ENCODE measurements at regions not wholly inside any gene's neighbourhood (a gene's known extent, or its start where the extent isn't known, plus 50 kb on each side); places are given as distances from the start of the nearest gene placed in this dataset.

- Histone ChIP-seq H3K4me1 (ENCODE audit: control insufficient read depth, insufficient read depth, low read length) (no peaks in the 10 kb centered on the region), H3K4me3 (ENCODE audit: low read depth, low read length) (no peak overlapping the region), H3K36me3 (ENCODE audit: control insufficient read depth in 2 of 2, insufficient read depth in 1 of 2, low read length in 2 of 2) (no peaks in the 10 kb centered on the region), H3K9me3 (ENCODE audit: control insufficient read depth, insufficient read depth, low read depth, low read length) (no peaks in the 10 kb centered on the region), H3K27ac (ENCODE audit: extremely low read depth, low read depth, low read length) (no peak overlapping the region)
- ChIA-PET POLR2A (no interaction called here), CTCF (no interaction called here)
- TF ChIP-seq PATZ1 (tag by site-specific recombination; IDR thresholded peaks at IDR 0.05) (no peak), ZNF549 (tag by site-specific recombination; IDR thresholded peaks at IDR 0.05) (no peak), MYNN (tag by site-specific recombination; IDR thresholded peaks at IDR 0.05; ENCODE audit: borderline replicate concordance) (no peak), ZNF701 (tag by site-specific recombination; IDR thresholded peaks at IDR 0.05) (no peak), KLF10 (tag by site-specific recombination; IDR thresholded peaks at IDR 0.05) (no peak), ZNF514 (tag by site-specific recombination; IDR thresholded peaks at IDR 0.05) (no peak), ZNF404 (tag by site-specific recombination; IDR thresholded peaks at IDR 0.05) (no peak), ZNF138 (tag by site-specific recombination; IDR thresholded peaks at IDR 0.05; ENCODE audit: borderline replicate concordance) (no peak), ZNF416 (tag by site-specific recombination; IDR thresholded peaks at IDR 0.05) (no peak), ZNF530 (tag by site-specific recombination; IDR thresholded peaks at IDR 0.05; ENCODE audit: low read depth) (no peak), ZNF37A (tag by site-specific recombination; IDR thresholded peaks at IDR 0.05) (no peak), ZNF19 (tag by site-specific recombination; IDR thresholded peaks at IDR 0.05; ENCODE audit: low read depth) (no peak), ZFHX2 (tag by site-specific recombination; conservative IDR thresholded peaks at IDR 0.05) (no peak), ZNF830 (tag by site-specific recombination; IDR thresholded peaks at IDR 0.05; ENCODE audit: low read depth) (no peak), ZNF335 (tag by site-specific recombination; conservative IDR thresholded peaks at IDR 0.05) (no peak)
- TF ChIP-seq, protein P1, sequence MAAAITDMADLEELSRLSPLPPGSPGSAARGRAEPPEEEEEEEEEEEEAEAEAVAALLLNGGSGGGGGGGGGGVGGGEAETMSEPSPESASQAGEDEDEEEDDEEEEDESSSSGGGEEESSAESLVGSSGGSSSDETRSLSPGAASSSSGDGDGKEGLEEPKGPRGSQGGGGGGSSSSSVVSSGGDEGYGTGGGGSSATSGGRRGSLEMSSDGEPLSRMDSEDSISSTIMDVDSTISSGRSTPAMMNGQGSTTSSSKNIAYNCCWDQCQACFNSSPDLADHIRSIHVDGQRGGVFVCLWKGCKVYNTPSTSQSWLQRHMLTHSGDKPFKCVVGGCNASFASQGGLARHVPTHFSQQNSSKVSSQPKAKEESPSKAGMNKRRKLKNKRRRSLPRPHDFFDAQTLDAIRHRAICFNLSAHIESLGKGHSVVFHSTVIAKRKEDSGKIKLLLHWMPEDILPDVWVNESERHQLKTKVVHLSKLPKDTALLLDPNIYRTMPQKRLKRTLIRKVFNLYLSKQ (tag by site-specific recombination; IDR thresholded peaks at IDR 0.05; ENCODE audit: borderline replicate concordance): no peak
- TF ChIP-seq, protein P2, sequence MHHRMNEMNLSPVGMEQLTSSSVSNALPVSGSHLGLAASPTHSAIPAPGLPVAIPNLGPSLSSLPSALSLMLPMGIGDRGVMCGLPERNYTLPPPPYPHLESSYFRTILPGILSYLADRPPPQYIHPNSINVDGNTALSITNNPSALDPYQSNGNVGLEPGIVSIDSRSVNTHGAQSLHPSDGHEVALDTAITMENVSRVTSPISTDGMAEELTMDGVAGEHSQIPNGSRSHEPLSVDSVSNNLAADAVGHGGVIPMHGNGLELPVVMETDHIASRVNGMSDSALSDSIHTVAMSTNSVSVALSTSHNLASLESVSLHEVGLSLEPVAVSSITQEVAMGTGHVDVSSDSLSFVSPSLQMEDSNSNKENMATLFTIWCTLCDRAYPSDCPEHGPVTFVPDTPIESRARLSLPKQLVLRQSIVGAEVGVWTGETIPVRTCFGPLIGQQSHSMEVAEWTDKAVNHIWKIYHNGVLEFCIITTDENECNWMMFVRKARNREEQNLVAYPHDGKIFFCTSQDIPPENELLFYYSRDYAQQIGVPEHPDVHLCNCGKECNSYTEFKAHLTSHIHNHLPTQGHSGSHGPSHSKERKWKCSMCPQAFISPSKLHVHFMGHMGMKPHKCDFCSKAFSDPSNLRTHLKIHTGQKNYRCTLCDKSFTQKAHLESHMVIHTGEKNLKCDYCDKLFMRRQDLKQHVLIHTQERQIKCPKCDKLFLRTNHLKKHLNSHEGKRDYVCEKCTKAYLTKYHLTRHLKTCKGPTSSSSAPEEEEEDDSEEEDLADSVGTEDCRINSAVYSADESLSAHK (tag by site-specific recombination; IDR thresholded peaks at IDR 0.05): no peak
Observed at GRCh38 chr4:166391501-166391900, 518.5 kb downstream of the TLL1 start.

GRCh38 chr4:166399021-166399420 lies 526.0 kb downstream of the TLL1 start:
- Histone ChIP-seq H3K4me1 (ENCODE audit: control insufficient read depth, insufficient read depth, low read length) (no peaks in the 10 kb centered on the region), H3K4me3 (ENCODE audit: low read depth, low read length) (no peak overlapping the region), H3K9me3 (ENCODE audit: control insufficient read depth, insufficient read depth, low read depth, low read length) (no peaks in the 10 kb centered on the region), H3K36me3 (ENCODE audit: control insufficient read depth in 2 of 2, insufficient read depth in 1 of 2, low read length in 2 of 2) (no peaks in the 10 kb centered on the region), H3K27ac (ENCODE audit: extremely low read depth, low read depth, low read length) (no peak overlapping the region)
- CTCF ChIA-PET: no interaction called here
- POLR2A ChIA-PET: no interaction called here
- no peak for TF ChIP-seq ZNF146 (tag by site-specific recombination; IDR thresholded peaks at IDR 0.05)
- no peak for TF ChIP-seq ZFP37 (tag by site-specific recombination; IDR thresholded peaks at IDR 0.05)
- no peak for TF ChIP-seq ZNF114 (tag by site-specific recombination; IDR thresholded peaks at IDR 0.05)
- TF ChIP-seq ZNF354C (tag by site-specific recombination; IDR thresholded peaks at IDR 0.05; ENCODE audit: borderline replicate concordance, low read depth): no peak
- no peak for TF ChIP-seq PRDM1 (tag by site-specific recombination; IDR thresholded peaks at IDR 0.05)
- TF ChIP-seq OSR2 (tag by site-specific recombination; IDR thresholded peaks at IDR 0.05): no peak
- no peak for TF ChIP-seq KLF7 (tag by site-specific recombination; IDR thresholded peaks at IDR 0.05; ENCODE audit: borderline replicate concordance)
- no peak for TF ChIP-seq ZNF10 (tag by site-specific recombination; IDR thresholded peaks at IDR 0.05)
- TF ChIP-seq ZNF140 (tag by site-specific recombination; IDR thresholded peaks at IDR 0.05): no peak
- TF ChIP-seq, protein P3, sequence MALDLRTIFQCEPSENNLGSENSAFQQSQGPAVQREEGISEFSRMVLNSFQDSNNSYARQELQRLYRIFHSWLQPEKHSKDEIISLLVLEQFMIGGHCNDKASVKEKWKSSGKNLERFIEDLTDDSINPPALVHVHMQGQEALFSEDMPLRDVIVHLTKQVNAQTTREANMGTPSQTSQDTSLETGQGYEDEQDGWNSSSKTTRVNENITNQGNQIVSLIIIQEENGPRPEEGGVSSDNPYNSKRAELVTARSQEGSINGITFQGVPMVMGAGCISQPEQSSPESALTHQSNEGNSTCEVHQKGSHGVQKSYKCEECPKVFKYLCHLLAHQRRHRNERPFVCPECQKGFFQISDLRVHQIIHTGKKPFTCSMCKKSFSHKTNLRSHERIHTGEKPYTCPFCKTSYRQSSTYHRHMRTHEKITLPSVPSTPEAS (tag by site-specific recombination; IDR thresholded peaks at IDR 0.05): no peak
- TF ChIP-seq SALL2 (tag by site-specific recombination; IDR thresholded peaks at IDR 0.05; ENCODE audit: borderline replicate concordance): no peak
